SK-N-SH treated with all-trans-retinoic acid at 6 μM for 48 hours (cell line): ENCODE measurements at regions not wholly inside any gene's neighbourhood (a gene's known extent, or its start where the extent isn't known, plus 50 kb on each side); places are given as distances from the start of the nearest gene placed in this dataset.

Source experiments
- ATAC-seq: fragments of 200-7000 bp; cut with Tn5 transposase; 3 replicates; pipeline ENCODE4 v1.9.1; 2020; ENCODE audit warnings: mild to moderate bottlenecking, moderate library complexity
- ARNTL ChIP-seq: fragments of 450-650 bp; formaldehyde crosslinking; IDR thresholded peaks from 2 replicates; pipeline ENCODE4 v1.5.0; 2020; ENCODE audit warnings: low read depth, mild to moderate bottlenecking, moderate library complexity, borderline replicate concordance
- CREB5 ChIP-seq: fragments of 250-450 bp; sonication (Bioruptor Pico); IDR thresholded peaks from 2 replicates; pipeline ENCODE4 v1.5.1; 2020; ENCODE audit warnings: low read depth, mild to moderate bottlenecking, moderate library complexity
- CSDC2 ChIP-seq: fragments of 250-450 bp; sonication (Bioruptor Pico); IDR thresholded peaks from 2 replicates; pipeline ENCODE4 v1.5.0; 2020; ENCODE audit warnings: mild to moderate bottlenecking, moderate library complexity
- ESRRG ChIP-seq: fragments of 250-450 bp; sonication (Bioruptor Pico); IDR thresholded peaks from 2 replicates; pipeline ENCODE4 v1.6.1; 2021; ENCODE audit warnings: mild to moderate bottlenecking
- GLIS3 ChIP-seq: fragments of 250-450 bp; sonication (Bioruptor Pico); IDR thresholded peaks from 2 replicates; pipeline ENCODE4 v1.5.0; 2020; ENCODE audit warnings: mild to moderate bottlenecking, moderate library complexity
- ISL1 ChIP-seq: fragments of 250-450 bp; sonication (Bioruptor Pico); IDR thresholded peaks from 2 replicates; pipeline ENCODE4 v2.1.2; 2022; ENCODE audit warnings: mild to moderate bottlenecking, moderate library complexity
- OSR1 ChIP-seq: fragments of 250-450 bp; sonication (Bioruptor Pico); IDR thresholded peaks from 2 replicates; pipeline ENCODE4 v1.8.0; 2022; ENCODE audit warnings: moderate library complexity, mild to moderate bottlenecking, inconsistent platforms
- PATZ1 ChIP-seq: fragments of 250-450 bp; sonication (Bioruptor Pico); IDR thresholded peaks from 2 replicates; pipeline ENCODE4 v1.8.0; 2020; ENCODE audit warnings: mild to moderate bottlenecking, moderate library complexity, borderline replicate concordance
- POU6F1 ChIP-seq: fragments of 250-450 bp; sonication (Bioruptor Pico); IDR thresholded peaks from 2 replicates; pipeline ENCODE4 v1.8.0; 2021; ENCODE audit warnings: low read depth, mild to moderate bottlenecking, moderate library complexity, borderline replicate concordance
- PPARA ChIP-seq: fragments of 250-450 bp; sonication (Bioruptor Pico); IDR thresholded peaks from 2 replicates; pipeline ENCODE4 v1.5.0; 2020; ENCODE audit warnings: mild to moderate bottlenecking, borderline replicate concordance
- RARB ChIP-seq: fragments of 250-450 bp; sonication (Bioruptor Pico); IDR thresholded peaks from 2 replicates; pipeline ENCODE4 v1.8.0; 2021; ENCODE audit warnings: mild to moderate bottlenecking, moderate library complexity
- SNAI2 ChIP-seq: fragments of 250-450 bp; sonication (Bioruptor Pico); IDR thresholded peaks from 2 replicates; pipeline ENCODE4 v1.5.0; 2020; ENCODE audit warnings: mild to moderate bottlenecking, moderate library complexity
- TCF4 ChIP-seq: fragments of 250-450 bp; sonication (Bioruptor Pico); IDR thresholded peaks from 2 replicates; pipeline ENCODE4 v1.8.0; 2021; ENCODE audit warnings: mild to moderate bottlenecking, moderate library complexity, borderline replicate concordance
- TOX ChIP-seq: fragments of 250-450 bp; sonication (Bioruptor Pico); IDR thresholded peaks from 2 replicates; pipeline ENCODE4 v1.8.0; 2021; ENCODE audit warnings: mild to moderate bottlenecking, moderate library complexity, borderline replicate concordance
- TSHZ2 ChIP-seq: fragments of 250-450 bp; sonication (Bioruptor Pico); IDR thresholded peaks from 2 replicates; pipeline ENCODE4 v1.5.0; 2020; ENCODE audit warnings: mild to moderate bottlenecking, moderate library complexity
- ZC3H10 ChIP-seq: fragments of 250-450 bp; sonication (Bioruptor Pico); IDR thresholded peaks from 2 replicates; pipeline ENCODE4 v1.5.1; 2021; ENCODE audit warnings: mild to moderate bottlenecking, moderate library complexity
- ZFP3 ChIP-seq: fragments of 250-450 bp; sonication (Bioruptor Pico); IDR thresholded peaks from 2 replicates; pipeline ENCODE4 v1.5.0; 2020; ENCODE audit warnings: mild to moderate bottlenecking, moderate library complexity
- ZFP30 ChIP-seq: fragments of 450-650 bp; formaldehyde crosslinking; IDR thresholded peaks from 2 replicates; pipeline ENCODE4 v1.5.0; 2022; ENCODE audit warnings: mild to moderate bottlenecking, moderate library complexity
- ZNF565 ChIP-seq: fragments of 450-650 bp; formaldehyde crosslinking; conservative IDR thresholded peaks from 2 replicates; pipeline ENCODE4 v1.5.0; 2020; ENCODE audit warnings: low read depth, mild to moderate bottlenecking, moderate library complexity
- ZNF70 ChIP-seq: fragments of 450-650 bp; formaldehyde crosslinking; IDR thresholded peaks from 2 replicates; pipeline ENCODE4 v1.5.0; 2020; ENCODE audit warnings: mild to moderate bottlenecking, moderate library complexity
- ZNF8 ChIP-seq: fragments of 450-650 bp; formaldehyde crosslinking; IDR thresholded peaks from 2 replicates; pipeline ENCODE4 v1.5.0; 2020; ENCODE audit warnings: mild to moderate bottlenecking, moderate library complexity

DNA sequence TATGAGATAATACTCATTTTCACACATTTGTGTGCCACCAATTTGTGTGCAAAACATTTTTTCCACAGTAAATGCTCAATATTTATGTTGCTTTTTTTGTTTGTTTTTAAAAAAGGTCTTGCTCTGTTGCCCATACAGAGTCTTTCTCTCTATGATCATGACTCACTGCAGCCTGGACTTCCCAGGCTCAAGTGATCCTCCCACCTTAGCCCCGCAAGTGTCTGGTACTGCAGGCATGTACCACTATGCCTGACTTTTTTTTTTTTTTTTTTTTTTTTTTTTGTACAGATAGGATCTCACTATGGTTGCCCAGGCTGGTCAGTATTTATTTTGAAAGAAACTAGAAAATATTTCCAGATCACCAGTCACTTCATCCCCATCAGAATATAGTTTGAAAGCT, 297.8 kb upstream of the GYPC start:
- TF ChIP-seq POU6F1 (no peak), TCF4 (CRISPR knock-in tag) (no peak), CREB5 (CRISPR knock-in tag) (no peak), ZNF565 (CRISPR knock-in tag) (no peak), CSDC2 (CRISPR knock-in tag) (no peak), ZFP30 (CRISPR knock-in tag) (no peak), SNAI2 (CRISPR knock-in tag) (no peak), TOX (CRISPR knock-in tag) (no peak), PATZ1 (CRISPR knock-in tag) (no peak), TSHZ2 (CRISPR knock-in tag) (no peak), ESRRG (CRISPR knock-in tag) (no peak), ZC3H10 (no peak), GLIS3 (CRISPR knock-in tag) (no peak), ISL1 (CRISPR knock-in tag) (no peak), OSR1 (no peak), ZFP3 (CRISPR knock-in tag) (no peak)
- no peak for ATAC-seq

DNA sequence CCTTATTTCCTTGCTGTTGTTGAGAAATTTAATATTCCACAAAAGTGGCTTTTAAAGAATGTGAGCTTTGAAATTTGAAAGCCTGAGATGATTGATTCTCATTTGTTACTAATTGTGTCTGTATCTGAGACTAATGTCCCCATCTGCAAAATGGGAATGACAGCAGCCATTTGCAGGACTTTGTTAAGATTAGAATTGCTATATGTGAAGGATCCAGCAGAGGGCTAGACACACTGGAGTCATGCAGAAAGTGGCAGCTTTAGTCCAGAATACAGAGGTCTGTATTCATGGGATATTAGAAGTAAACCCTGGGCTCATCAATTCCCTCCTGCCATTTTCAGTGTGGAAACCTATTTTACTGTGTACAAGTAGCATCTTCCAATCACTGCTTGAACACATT, 296.5 kb upstream of the GYPC start:
- TF ChIP-seq ARNTL, result no peak
- TF ChIP-seq CREB5 (CRISPR knock-in tag), result no peak
- no peak for TF ChIP-seq PATZ1 (CRISPR knock-in tag)
- TF ChIP-seq ZNF8 (CRISPR knock-in tag), result no peak
- no peak for TF ChIP-seq OSR1
- TF ChIP-seq GLIS3 (CRISPR knock-in tag), result no peak
- TF ChIP-seq CSDC2 (CRISPR knock-in tag), result no peak
- TF ChIP-seq PPARA (CRISPR knock-in tag), result no peak
- TF ChIP-seq POU6F1, result no peak
- TF ChIP-seq RARB (CRISPR knock-in tag), result no peak
- no peak for TF ChIP-seq ZNF565 (CRISPR knock-in tag)
- TF ChIP-seq TCF4 (CRISPR knock-in tag), result no peak
- no peak for TF ChIP-seq SNAI2 (CRISPR knock-in tag)
- TF ChIP-seq ZC3H10, result no peak
- no peak for TF ChIP-seq ZFP30 (CRISPR knock-in tag)
- TF ChIP-seq ZNF70, result no peak
- TF ChIP-seq ZFP3 (CRISPR knock-in tag), result no peak
- no peak for ATAC-seq
